GM12874 (cell line): ENCODE measurements at regions not wholly inside any gene's neighbourhood (a gene's known extent, or its start where the extent isn't known, plus 50 kb on each side); places are given as distances from the start of the nearest gene placed in this dataset.

ENCODE experiments used
- CTCF ChIP-seq: IDR thresholded peaks from 2 replicates; pipeline ENCODE4 v1.5.1; 2011; ENCODE audit warnings: low read depth, mild to moderate bottlenecking, control low read depth, low read length, moderate library complexity; ENCODE audit not compliant: insufficient read depth

GRCh38 chrX:110561034-110561433 is 202.4 kb downstream of the RTL9 start:
- TF ChIP-seq CTCF, result no peak

- no peak for TF ChIP-seq CTCF
These were observed 204.6 kb downstream of the RTL9 start for GRCh38 chrX:110563282-110563681.

GRCh38 chrX:110568441-110568840 is 209.8 kb downstream of the RTL9 start:
- no peak for TF ChIP-seq CTCF

GRCh38 chrX:110569506-110569905 is 210.9 kb downstream of the RTL9 start:
- TF ChIP-seq CTCF, result no peak

- no peak for TF ChIP-seq CTCF
These were observed 217.3 kb downstream of the CHRDL1 start for GRCh38 chrX:110578270-110578669.

- no peak for TF ChIP-seq CTCF
These were observed 211.5 kb downstream of the CHRDL1 start for GRCh38 chrX:110584083-110584482.

GRCh38 chrX:110588164-110588563 is 207.5 kb downstream of the CHRDL1 start:
- no peak for TF ChIP-seq CTCF

GRCh38 chrX:110588853-110589252 is 206.8 kb downstream of the CHRDL1 start:
- no peak for TF ChIP-seq CTCF
